Suprapubic skin (tissue), 4 donors: ENCODE measurements at regions not wholly inside any gene's neighbourhood (a gene's known extent, or its start where the extent isn't known, plus 50 kb on each side); places are given as distances from the start of the nearest gene placed in this dataset.

Experiments
- CTCF ChIP-seq, 2 donors: fragments of 200-600 bp in 1 of 2; fragments of 450-650 bp in 1 of 2; sonication (generic) in 1 of 2; IDR thresholded peaks; one replicate each; pipeline ENCODE4 v1.5.1; 2016 to 2019; ENCODE audit warnings: antibody characterized with exemption in 2 of 2, mild to moderate bottlenecking in 1 of 2, moderate library complexity in 1 of 2
- EP300 ChIP-seq: sonication (generic); formaldehyde crosslinking; IDR thresholded peaks from one replicate; pipeline ENCODE4 v1.6.1; 2017; ENCODE audit warnings: antibody characterized with exemption
- POLR2A ChIP-seq, 2 donors: fragments of 450-650 bp; IDR thresholded peaks; one replicate each; pipeline ENCODE4 v1.6.1; 2017; ENCODE audit warnings: antibody characterized with exemption in 2 of 2, mild to moderate bottlenecking in 2 of 2, moderate library complexity in 2 of 2
- POLR2AphosphoS5 ChIP-seq, 3 donors: sonication (generic); formaldehyde crosslinking; IDR thresholded peaks; one replicate each; pipeline ENCODE4 v1.6.1; 2017; ENCODE audit warnings: antibody characterized with exemption in 3 of 3

GRCh38 chr5:164518741-164519080 lies 1013.3 kb downstream of the MAT2B start:
- no peak for TF ChIP-seq CTCF (IDR thresholded peaks at IDR 0.05)
- TF ChIP-seq POLR2A (IDR thresholded peaks at IDR 0.05): no peak
- TF ChIP-seq POLR2AphosphoS5 (IDR thresholded peaks at IDR 0.05): no peak
- no peak for TF ChIP-seq EP300
